Adrenal gland (tissue), 5 donors: ENCODE measurements at regions not wholly inside any gene's neighbourhood (a gene's known extent, or its start where the extent isn't known, plus 50 kb on each side); places are given as distances from the start of the nearest gene placed in this dataset.

Experiments
- CTCF ChIP-seq, 6 experiments: fragments of 450-650 bp in 4 of 6; fragments of 200-600 bp in 2 of 6; sonication (generic) in 1 of 6; IDR thresholded peaks; 1 replicate in 5 of 6; 2 replicates in 1 of 6; pipeline versions ENCODE4 v1.5.1 to v1.8.0; 2016 to 2021; ENCODE audit warnings: antibody characterized with exemption in 6 of 6, mild to moderate bottlenecking in 2 of 6, moderate library complexity in 1 of 6
- POLR2A ChIP-seq, 2 donors: fragments of 450-650 bp; IDR thresholded peaks; one replicate each; pipeline ENCODE4 v1.6.1; 2017; ENCODE audit warnings: antibody characterized with exemption in 2 of 2, mild to moderate bottlenecking in 2 of 2, moderate library complexity in 1 of 2
- donor health status: DM: no; HTN: no; CAD: no.

- TF ChIP-seq CTCF (IDR thresholded peaks at IDR 0.05): no peak
- no peak for TF ChIP-seq POLR2A (IDR thresholded peaks at IDR 0.05)
Observed at GRCh38 chr1:113282008-113282892, 108.1 kb upstream of the MAGI3 start.
